Dermis blood vessel endothelial cell (primary cell): ENCODE measurements at regions not wholly inside any gene's neighbourhood (a gene's known extent, or its start where the extent isn't known, plus 50 kb on each side); places are given as distances from the start of the nearest gene placed in this dataset.

Experiments
- DNase-seq: peaks from one replicate; pipeline ENCODE4 v3.0.0; 2010

GRCh38 chr14:56512521-56512920 lies 67.1 kb upstream of the TMEM260 start:
- DNase-seq, result no peak

- no peak for DNase-seq
Measured at GRCh38 chr14:56514663-56515371, 64.8 kb upstream of the TMEM260 start.

- DNase-seq, result no peak
Measured at GRCh38 chr14:56515739-56516138, 63.9 kb upstream of the TMEM260 start.

GRCh38 chr14:56522403-56522802 lies 57.2 kb upstream of the TMEM260 start:
- DNase-seq, result no peak

GRCh38 chr14:56524971-56525677 lies 54.5 kb upstream of the TMEM260 start:
- DNase-seq, result no peak

GRCh38 chr14:56528927-56529326 lies 50.7 kb upstream of the TMEM260 start:
- no peak for DNase-seq
